ENCODE measurements at regions not wholly inside any gene's neighbourhood (a gene's known extent, or its start where the extent isn't known, plus 50 kb on each side); places are given as distances from the start of the nearest gene placed in this dataset.
"Not testable (repeated sequence)": the region's sequence is repeated elsewhere in the genome, so short reads cannot be mapped to it uniquely, and the experiment has no call there.

- DNase-seq (ENCODE audit: low spot score) = peak; percentile 26
Observed at GRCh38 chr4:151561551-151562256, 152.7 kb downstream of the FHIP1A start.

- DNase-seq (ENCODE audit: low spot score) = no peak
Observed at GRCh38 chr4:151563194-151563593, 154.2 kb downstream of the FHIP1A start.

DNA sequence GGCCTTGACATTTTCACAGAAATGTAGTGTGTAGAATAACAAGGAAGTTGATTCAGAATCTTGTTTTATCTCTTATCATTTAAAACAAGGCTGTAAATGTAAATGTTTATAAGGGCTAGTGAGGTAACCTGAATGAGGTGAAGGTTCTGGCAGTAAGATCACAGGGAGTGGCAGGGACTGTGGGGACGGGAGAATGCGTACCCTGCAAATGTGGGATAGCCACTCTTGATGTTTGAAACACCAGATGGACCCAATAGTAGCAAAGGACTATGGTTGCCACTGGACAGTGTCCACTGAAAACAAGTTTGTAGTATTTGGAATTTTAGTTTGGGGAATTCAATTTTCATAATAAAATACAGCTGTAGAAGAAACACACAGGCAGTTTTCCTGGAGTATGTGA lies 155.3 kb downstream of the FHIP1A start:
- DNase-seq (ENCODE audit: low spot score) = no peak

GRCh38 chr4:151565583-151565982 lies 156.6 kb downstream of the FHIP1A start:
- DNase-seq (ENCODE audit: low spot score) = no peak

DNA sequence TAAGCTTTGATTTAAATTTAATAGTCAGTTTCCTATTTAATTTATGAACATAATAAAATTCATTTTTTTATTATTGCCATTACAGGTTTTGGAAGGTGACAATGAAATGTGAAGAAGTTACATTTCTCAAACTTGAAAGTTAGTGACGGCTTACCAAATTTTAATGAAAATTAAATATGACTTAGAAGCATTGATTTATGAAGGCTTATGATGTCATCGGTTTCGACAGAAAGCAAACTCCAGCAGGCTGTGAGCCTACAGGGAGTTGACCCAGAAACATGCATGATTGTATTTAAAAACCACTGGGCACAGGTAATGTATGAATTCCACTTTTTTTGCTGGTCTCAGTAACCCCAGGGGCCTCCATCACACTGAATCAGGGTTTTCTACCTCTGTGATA lies 157.1 kb downstream of the FHIP1A start:
- no peak for DNase-seq (ENCODE audit: low spot score)

DNA sequence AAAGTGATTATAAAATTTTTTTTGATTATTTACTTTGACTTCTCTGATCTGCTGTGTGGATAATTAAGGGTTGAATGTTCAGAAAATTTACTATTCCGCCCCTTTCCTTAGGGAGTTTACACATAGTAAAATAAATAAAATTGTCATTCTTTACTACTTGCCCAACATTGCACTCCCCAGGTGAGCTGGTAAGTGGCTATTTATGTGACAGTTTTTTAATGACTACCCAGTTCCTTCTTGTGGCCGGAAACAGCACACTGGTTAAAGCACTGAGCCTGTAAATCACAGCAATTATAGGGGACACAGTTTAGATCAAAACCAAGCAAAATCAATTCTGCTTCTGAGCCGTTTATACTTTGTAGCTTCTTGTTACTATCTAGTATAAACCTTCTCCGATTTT lies 158.1 kb downstream of the FHIP1A start:
- DNase-seq (ENCODE audit: low spot score) = no peak

GRCh38 chr4:151568966-151569365 lies 160.0 kb downstream of the FHIP1A start:
- DNase-seq (ENCODE audit: low spot score) = no peak

- no peak for DNase-seq (ENCODE audit: low spot score)
Observed at GRCh38 chr4:151569650-151570049, 160.7 kb downstream of the FHIP1A start.

- DNase-seq (ENCODE audit: low spot score) = no peak
Observed at GRCh38 chr4:151573474-151573873, 164.5 kb downstream of the FHIP1A start.

DNA sequence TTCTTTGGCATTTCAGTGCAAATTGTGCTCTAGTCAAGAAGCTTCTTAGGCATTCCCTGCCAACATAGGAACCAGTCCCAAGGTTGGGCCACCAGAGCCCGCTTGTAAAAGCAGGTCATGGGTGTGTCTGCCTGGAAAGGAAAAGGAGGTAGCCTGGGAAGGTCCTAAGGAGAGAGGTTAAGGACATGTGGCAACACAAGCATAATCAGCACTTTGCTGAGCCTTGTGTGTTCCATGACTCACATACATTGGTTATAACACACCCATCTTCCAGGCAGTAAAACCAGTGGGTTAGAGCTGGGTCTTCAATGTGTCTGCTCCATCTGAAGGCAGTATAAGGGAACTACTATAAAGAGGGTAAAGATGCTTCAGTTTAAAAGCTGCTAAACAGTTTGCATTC lies 165.0 kb downstream of the FHIP1A start:
- no peak for DNase-seq (ENCODE audit: low spot score)

- no peak for DNase-seq (ENCODE audit: low spot score)
Observed at GRCh38 chr4:151574968-151575367, 166.0 kb downstream of the FHIP1A start.

DNA sequence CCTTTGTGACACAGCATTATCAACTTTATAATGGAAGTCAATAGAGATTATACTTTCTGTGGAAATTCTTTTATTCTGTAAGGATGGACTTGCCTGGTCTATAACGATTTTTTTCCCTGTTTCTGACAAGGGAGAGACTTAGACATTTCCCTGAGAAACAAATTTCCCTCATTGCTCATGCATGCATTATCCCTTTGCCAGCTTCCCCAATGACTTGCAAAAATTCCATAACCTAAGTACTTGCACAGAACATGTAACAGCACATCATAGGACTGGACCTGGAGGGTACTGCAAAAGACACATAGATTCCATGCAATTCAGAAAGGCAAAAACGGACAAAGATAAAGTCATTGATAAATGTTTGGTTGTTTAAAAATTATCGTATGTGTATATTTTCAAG lies 166.7 kb downstream of the FHIP1A start:
- no peak for DNase-seq (ENCODE audit: low spot score)

DNA sequence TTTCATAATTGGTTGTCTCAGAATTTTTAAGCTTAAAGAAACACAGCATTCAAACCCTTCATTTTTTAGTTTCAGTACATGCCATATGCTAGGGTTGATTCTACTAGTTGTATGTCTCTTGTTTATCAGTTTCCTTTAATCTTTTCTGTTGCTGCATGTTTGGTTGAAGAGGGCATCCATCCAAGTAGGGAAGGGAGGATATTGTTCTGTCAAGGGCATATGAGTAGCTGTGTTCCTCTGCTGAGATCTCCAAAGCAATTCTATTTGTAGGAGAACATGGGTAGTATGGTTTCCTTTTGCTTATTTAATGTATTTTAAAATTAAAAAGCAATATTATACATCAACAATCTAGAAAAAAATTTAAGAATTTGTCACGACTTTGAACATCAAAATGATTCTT lies 167.7 kb downstream of the FHIP1A start:
- no peak for DNase-seq (ENCODE audit: low spot score)

DNA sequence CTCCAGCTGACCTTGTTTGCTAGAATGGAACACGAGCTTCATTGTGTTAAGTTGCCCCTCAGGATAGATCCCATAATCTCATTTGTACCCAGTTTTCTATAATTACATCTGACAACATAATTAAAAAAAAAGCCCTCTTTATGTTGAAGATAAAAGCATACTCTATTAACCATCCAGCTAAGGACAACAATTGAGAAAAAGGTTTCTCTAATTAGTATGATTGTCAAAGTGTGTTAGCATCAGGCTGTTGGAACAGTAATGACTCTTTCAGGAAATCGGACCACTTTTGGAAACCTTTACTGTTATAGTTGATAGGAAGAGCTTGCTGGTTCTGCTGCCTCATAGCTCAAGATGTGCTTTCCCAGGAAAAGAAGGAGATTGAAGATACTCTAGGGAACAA lies 172.6 kb downstream of the FHIP1A start:
- no peak for DNase-seq (ENCODE audit: low spot score)

- DNase-seq (ENCODE audit: low spot score) = no peak
Observed at GRCh38 chr4:151582098-151582497, 173.1 kb downstream of the FHIP1A start.

DNA sequence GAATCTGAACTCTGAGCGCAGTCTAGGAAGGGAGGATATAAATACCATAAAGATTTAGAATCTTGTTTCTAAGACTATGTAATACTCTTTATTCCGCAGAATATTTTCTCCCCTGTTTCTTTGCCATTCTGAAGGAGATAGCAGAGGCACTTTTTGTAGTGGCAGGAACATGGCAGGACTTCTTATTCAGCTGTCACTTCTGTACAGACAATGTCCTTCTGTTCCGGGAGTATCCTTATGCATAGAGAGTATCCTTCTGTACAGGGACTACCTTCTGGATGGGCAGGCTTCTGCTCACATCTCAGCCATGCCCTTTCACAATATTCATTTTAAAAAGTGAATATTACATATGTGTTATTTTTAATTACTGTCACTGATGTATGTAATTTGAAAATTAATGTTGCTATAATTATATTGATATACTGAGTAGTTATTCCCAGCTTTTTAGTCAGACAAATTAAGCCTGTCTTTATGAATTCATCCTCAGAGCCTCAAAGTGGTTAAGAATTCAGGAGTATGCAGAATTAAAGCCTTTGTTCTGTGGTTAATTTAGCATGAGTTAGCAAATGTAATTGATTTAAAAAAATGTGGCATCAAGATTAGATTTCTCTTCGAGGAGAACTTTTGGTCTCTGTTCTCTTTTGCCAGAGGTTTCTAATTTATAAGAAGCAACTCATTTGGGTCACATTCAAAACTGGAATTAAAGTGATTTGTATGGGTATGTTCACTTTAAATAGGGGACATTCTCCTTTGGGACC lies 174.4 kb downstream of the FHIP1A start:
- DNase-seq (ENCODE audit: low spot score) = no peak

- DNase-seq (ENCODE audit: low spot score) = no peak
Observed at GRCh38 chr4:151584101-151584500, 175.1 kb downstream of the FHIP1A start.

GRCh38 chr4:151595629-151596028 lies 165.2 kb downstream of the GATB start:
- DNase-seq (ENCODE audit: low spot score) = not testable (repeated sequence)

DNA sequence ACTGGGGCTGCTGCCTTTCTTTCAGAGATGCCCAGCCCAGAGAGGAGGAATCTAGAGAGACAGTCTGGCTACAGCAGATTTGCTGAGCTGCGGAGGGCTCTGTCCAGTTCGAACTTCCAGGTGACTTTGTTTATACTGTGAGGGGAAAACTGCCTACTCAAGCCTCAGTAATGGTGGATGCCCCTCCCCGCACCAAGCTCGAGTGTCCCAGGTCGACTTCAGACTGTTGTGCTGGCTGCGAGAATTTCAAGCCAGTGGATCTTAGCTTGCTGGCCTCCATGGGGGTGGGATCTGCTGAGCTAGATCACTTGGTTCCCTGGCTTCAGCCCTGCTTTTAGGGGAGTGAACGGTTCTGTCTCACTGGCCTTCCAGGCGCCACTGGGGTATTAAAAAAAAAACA lies 163.1 kb downstream of the GATB start:
- DNase-seq (ENCODE audit: low spot score) = not testable (repeated sequence)

DNA sequence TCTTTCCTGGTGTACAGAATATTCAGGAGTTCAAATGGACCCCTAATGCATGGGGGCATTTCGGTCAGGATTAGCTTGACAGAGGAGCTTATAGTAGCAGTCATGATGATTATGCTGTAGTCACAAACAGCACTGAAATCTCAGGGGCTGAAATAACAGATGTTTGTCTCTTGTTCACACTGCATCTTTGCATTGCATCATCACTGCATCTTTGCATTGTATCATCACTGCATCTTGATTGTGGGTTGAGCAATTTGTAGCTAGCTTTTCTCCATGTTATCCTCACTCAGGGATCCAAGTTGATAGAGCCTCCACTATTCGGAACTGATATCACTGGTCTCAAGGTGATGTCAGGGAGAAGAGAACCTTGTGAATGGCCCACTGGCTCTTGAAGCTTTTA lies 160.9 kb downstream of the GATB start:
- no peak for DNase-seq (ENCODE audit: low spot score)

DNA sequence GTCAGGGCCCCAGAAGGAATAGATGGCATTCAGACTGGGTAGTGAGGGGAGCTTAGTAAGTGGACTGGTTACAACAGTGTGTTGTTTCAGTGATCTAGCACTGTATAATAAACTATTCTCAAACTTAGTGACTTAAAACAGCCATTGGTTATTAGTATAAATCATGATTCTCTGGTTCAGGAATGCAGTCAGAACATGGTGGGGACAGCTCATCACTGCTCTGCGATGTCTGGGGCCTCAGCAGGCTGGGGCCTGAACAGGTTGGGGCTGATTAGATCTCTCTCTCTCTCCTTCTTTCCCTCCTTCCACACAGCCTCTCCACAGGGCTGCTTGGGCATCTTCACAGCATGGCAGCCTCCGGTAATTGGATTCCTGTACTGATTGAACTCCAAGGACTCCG lies 160.4 kb downstream of the GATB start:
- no peak for DNase-seq (ENCODE audit: low spot score)

- DNase-seq (ENCODE audit: low spot score) = no peak
Observed at GRCh38 chr4:151603377-151603776, 157.4 kb downstream of the GATB start.

GRCh38 chr4:151604238-151604637 lies 156.6 kb downstream of the GATB start:
- DNase-seq (ENCODE audit: low spot score) = peak; percentile 59

DNA sequence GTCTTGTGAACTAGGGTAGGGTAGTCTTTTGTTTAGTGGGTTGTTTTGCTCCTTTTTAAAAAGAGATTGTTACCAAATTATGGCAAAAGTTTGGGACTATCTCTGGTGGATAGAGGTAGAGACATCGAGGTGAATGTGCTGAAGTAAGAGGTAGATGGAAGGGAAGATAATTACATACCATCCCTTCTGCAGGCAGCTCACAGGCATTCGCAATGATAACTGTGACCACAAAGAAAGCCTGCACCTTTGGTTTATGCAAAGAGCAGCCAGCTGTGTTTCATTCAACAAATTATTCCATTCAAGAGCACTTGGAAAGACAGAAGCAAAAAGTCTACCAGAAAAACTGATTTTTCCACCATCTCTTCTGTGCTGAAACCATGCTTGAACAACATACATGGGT lies 155.6 kb downstream of the GATB start:
- no peak for DNase-seq (ENCODE audit: low spot score)

Data from GM03348 (cell line).